GM12872 (cell line): ENCODE measurements at regions not wholly inside any gene's neighbourhood (a gene's known extent, or its start where the extent isn't known, plus 50 kb on each side); places are given as distances from the start of the nearest gene placed in this dataset.
A peak's percentile ranks its signal among the peaks of the same experiment; 100 is the strongest.

Source experiments
- CTCF ChIP-seq: IDR thresholded peaks from 3 replicates; pipeline ENCODE4 v1.5.1; 2011; ENCODE audit warnings: low read depth, mild to moderate bottlenecking, low read length, moderate library complexity; ENCODE audit not compliant: insufficient read depth

- no peak for TF ChIP-seq CTCF
Measured at GRCh38 chr20:40869218-40870147, 159.1 kb upstream of the TOP1 start.

- no peak for TF ChIP-seq CTCF
Measured at GRCh38 chr20:40875116-40876085, 153.2 kb upstream of the TOP1 start.

GRCh38 chr20:40880063-40880728 is 148.4 kb upstream of the TOP1 start:
- peak; percentile 31; the same call in 2 of the 3 replicates for TF ChIP-seq CTCF

- TF ChIP-seq CTCF: no peak
Measured at GRCh38 chr20:40880729-40881109, 147.9 kb upstream of the TOP1 start.

DNA sequence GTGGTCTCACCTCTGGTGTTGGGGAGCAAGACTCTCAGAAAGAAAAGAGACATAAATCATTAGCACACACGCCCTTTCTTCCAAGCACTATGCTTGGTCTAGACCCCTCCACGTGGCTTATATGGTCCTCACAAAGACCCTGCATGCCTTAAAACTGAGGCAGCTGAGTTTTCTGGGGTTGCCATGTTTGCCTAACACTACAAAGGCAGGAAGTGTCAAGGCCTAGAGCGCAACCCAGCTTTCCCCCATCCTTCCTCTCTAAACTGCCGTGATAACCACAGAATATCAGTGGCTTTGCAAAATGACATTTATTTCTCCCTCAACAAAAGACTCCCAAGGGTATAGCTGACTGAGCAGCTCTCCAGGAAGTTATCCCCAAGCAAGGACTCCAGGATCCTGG is 146.5 kb upstream of the TOP1 start:
- no peak for TF ChIP-seq CTCF

GRCh38 chr20:40883097-40883496 is 145.5 kb upstream of the TOP1 start:
- no peak for TF ChIP-seq CTCF
